ENCODE measurements at regions not wholly inside any gene's neighbourhood (a gene's known extent, or its start where the extent isn't known, plus 50 kb on each side); places are given as distances from the start of the nearest gene placed in this dataset.

DNA sequence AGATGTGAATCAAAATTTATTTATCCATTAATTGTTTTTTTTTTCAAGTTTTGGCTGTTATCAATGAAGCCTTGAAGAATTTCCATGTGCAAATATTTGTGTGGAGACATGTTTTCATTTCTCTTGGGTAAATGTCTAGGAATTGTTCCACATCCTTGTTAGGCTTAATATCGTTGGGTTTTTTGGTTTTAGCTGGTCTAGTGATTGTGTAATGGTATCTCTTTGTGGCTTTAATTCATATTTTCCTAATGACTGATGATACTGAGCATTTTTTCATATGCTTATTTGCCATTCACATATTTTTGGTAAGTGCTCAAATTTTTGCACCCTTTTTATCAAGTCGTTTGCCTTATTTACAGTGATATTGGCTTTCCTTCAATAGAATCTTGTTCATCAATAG is 250.3 kb upstream of the EPHA4 start:
- Histone ChIP-seq H3K27me3 (ENCODE audit: low read length) (peaks cover 9% of the 10 kb centered on the region; the same call in 1 of the 2 replicates), H3K9me2 (replicated peaks; ENCODE audit: low read length) (no peaks in the 10 kb centered on the region), H3K27ac (ENCODE audit: low read length) (no peak overlapping the region), H4K20me1 (ENCODE audit: low read length) (no peaks in the 10 kb centered on the region), H2AFZ (ENCODE audit: low read length) (no peak overlapping the region), H3K9ac (ENCODE audit: low read length) (no peak overlapping the region), H3F3A (ENCODE audit: low read length, unreplicated experiment) (no peaks in the 10 kb centered on the region), H3K4me1 (ENCODE audit: insufficient read depth, low read length) (0 out of 2 replicates have a peak, but pooled peaks cover 6% of the 10 kb centered on the region), H3K4me3 (ENCODE audit: low read length) (no peak overlapping the region), H3K4me2 (ENCODE audit: low read length) (no peak overlapping the region), H3K9me3 (ENCODE audit: low read length) (no peaks in the 10 kb centered on the region), H3K79me2 (ENCODE audit: low read length) (no peaks in the 10 kb centered on the region), H3K36me3 (ENCODE audit: low read depth, low read length) (no peaks in the 10 kb centered on the region)
- ATAC-seq (no peak), DNase-seq (no peak)
- ChIA-PET POLR2A (ENCODE audit: unreplicated experiment) (no interaction called here), CTCF (no interaction called here)
- no TSS peak for BruUV-seq (replicated peaks)
- TF ChIP-seq, protein P1, sequence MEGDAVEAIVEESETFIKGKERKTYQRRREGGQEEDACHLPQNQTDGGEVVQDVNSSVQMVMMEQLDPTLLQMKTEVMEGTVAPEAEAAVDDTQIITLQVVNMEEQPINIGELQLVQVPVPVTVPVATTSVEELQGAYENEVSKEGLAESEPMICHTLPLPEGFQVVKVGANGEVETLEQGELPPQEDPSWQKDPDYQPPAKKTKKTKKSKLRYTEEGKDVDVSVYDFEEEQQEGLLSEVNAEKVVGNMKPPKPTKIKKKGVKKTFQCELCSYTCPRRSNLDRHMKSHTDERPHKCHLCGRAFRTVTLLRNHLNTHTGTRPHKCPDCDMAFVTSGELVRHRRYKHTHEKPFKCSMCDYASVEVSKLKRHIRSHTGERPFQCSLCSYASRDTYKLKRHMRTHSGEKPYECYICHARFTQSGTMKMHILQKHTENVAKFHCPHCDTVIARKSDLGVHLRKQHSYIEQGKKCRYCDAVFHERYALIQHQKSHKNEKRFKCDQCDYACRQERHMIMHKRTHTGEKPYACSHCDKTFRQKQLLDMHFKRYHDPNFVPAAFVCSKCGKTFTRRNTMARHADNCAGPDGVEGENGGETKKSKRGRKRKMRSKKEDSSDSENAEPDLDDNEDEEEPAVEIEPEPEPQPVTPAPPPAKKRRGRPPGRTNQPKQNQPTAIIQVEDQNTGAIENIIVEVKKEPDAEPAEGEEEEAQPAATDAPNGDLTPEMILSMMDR (conservative IDR thresholded peaks at IDR 0.05; ENCODE audit: low read depth, low read length) = no peak
- no peak for TF ChIP-seq EZH2 (IDR thresholded peaks at IDR 0.05; ENCODE audit: low read length, unreplicated experiment)
- TF ChIP-seq EZH2phosphoT487 (IDR thresholded peaks at IDR 0.05; ENCODE audit: borderline replicate concordance, low read length) = no peak
- intact Hi-C loops (cut with micrococcal nuclease) = no loop called here

DNA sequence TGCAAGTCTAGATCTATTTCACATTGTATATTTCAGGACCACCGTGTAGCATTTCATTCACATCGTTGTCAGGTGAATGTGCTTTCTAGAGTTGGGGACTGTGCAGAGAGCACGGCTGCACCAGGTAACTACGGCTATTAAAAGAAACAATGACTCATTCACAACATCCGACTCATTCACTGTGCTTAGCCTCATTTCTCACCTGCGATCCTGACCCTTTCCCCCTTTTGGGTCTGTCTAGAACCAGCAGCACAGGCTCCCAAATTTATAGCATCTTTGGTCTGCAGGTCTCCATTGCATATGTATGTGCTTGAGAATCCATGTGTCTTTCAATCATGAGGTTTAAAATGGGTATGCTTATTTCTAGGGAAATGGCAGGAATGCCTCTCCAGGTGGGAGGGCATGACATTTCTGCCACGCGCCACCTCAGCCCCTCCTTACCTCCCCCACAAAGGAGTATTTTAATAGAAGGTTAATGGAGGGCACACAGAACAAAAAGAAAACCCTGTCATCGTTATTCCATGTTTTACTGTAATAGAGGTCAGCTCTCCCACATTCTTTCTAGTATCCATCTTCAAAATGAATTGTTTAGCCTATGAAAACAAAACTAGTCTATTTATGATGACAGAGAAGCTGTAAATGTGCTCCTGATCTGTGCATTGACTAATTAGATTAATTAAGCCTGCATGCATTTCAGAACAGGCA is 246.7 kb upstream of the EPHA4 start:
- DNase-seq (peak; percentile 41), ATAC-seq (peak; percentile 64)
- no TSS peak for BruUV-seq (replicated peaks)
- no peaks in the 10 kb centered on the region for H4K20me1 ChIP-seq (ENCODE audit: low read length)
- H2AFZ ChIP-seq (ENCODE audit: low read length) = no peak overlapping the region
- no peaks in the 10 kb centered on the region for H3K9me2 ChIP-seq (replicated peaks; ENCODE audit: low read length)
- intact Hi-C loops (cut with micrococcal nuclease) = no loop called here
- no peak overlapping the region for H3K4me3 ChIP-seq (ENCODE audit: low read length)
- H3F3A ChIP-seq (ENCODE audit: low read length, unreplicated experiment) = no peaks in the 10 kb centered on the region
- no peaks in the 10 kb centered on the region for H3K79me2 ChIP-seq (ENCODE audit: low read length)
- peaks cover 11% of the 10 kb centered on the region; the same call in 1 of the 2 replicates for H3K4me1 ChIP-seq (ENCODE audit: insufficient read depth, low read length)
- CTCF ChIA-PET = no interaction called here
- no peaks in the 10 kb centered on the region for H3K9me3 ChIP-seq (ENCODE audit: low read length)
- TF ChIP-seq EZH2 (IDR thresholded peaks at IDR 0.05; ENCODE audit: low read length, unreplicated experiment) = no peak
- TF ChIP-seq, protein P1 (conservative IDR thresholded peaks at IDR 0.05; ENCODE audit: low read depth, low read length) = no peak
- H3K4me2 ChIP-seq (ENCODE audit: low read length) = no peak overlapping the region
- no peak overlapping the region for H3K9ac ChIP-seq (ENCODE audit: low read length)
- H3K36me3 ChIP-seq (ENCODE audit: low read depth, low read length) = no peaks in the 10 kb centered on the region
- no peaks in the 10 kb centered on the region for H3K27me3 ChIP-seq (ENCODE audit: low read length)
- H3K27ac ChIP-seq (ENCODE audit: low read length) = no peak overlapping the region
- POLR2A ChIA-PET (ENCODE audit: unreplicated experiment) = no interaction called here

DNA sequence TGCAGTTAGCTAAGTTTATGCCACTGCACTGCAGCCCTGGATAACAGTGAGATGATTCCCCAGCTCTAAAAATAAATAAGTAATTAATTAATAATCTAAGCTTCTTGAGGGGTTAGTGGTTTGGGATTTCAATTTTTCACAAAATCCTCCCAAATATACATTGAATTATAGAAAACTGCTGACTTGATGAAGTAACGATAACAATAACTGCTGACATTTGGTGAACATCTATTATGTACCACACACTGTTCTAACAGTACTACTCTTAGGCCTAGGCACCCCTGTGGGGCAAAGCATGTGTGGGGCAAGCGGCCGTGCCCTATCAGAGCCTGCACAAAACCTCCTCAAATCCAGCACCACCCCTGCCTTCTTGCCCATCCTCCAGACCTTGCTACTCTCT is 245.8 kb upstream of the EPHA4 start:
- Histone ChIP-seq H3K27ac (ENCODE audit: low read length) (no peak overlapping the region), H3K4me1 (ENCODE audit: insufficient read depth, low read length) (peaks cover 11% of the 10 kb centered on the region; the same call in 1 of the 2 replicates), H3F3A (ENCODE audit: low read length, unreplicated experiment) (no peaks in the 10 kb centered on the region), H4K20me1 (ENCODE audit: low read length) (no peaks in the 10 kb centered on the region), H3K4me3 (ENCODE audit: low read length) (no peak overlapping the region), H3K9ac (ENCODE audit: low read length) (no peak overlapping the region), H3K9me3 (ENCODE audit: low read length) (no peaks in the 10 kb centered on the region), H2AFZ (ENCODE audit: low read length) (no peak overlapping the region), H3K9me2 (replicated peaks; ENCODE audit: low read length) (no peaks in the 10 kb centered on the region), H3K36me3 (ENCODE audit: low read depth, low read length) (no peaks in the 10 kb centered on the region), H3K79me2 (ENCODE audit: low read length) (no peaks in the 10 kb centered on the region), H3K4me2 (ENCODE audit: low read length) (no peak overlapping the region), H3K27me3 (ENCODE audit: low read length) (no peaks in the 10 kb centered on the region)
- ChIA-PET CTCF (no interaction called here), POLR2A (ENCODE audit: unreplicated experiment) (no interaction called here)
- BruUV-seq (replicated peaks) = no TSS peak
- intact Hi-C loops (cut with micrococcal nuclease) = no loop called here
- TF ChIP-seq EZH2phosphoT487 (IDR thresholded peaks at IDR 0.05; ENCODE audit: borderline replicate concordance, low read length) = no peak
- TF ChIP-seq EZH2 (IDR thresholded peaks at IDR 0.05; ENCODE audit: low read length, unreplicated experiment) = no peak
- TF ChIP-seq, protein P1 (conservative IDR thresholded peaks at IDR 0.05; ENCODE audit: low read depth, low read length) = no peak
- no peak for DNase-seq
- no peak for ATAC-seq
